Activated B cell treated with CpG ODN at 0.5 μM for 24 hours (primary cell): ENCODE measurements at regions not wholly inside any gene's neighbourhood (a gene's known extent, or its start where the extent isn't known, plus 50 kb on each side); places are given as distances from the start of the nearest gene placed in this dataset.

Experiments used
- ATAC-seq: fragments of 200-7000 bp; cut with Tn5 transposase; one replicate; pipeline ENCODE4 v1.10.0; 2021; ENCODE audit warnings: low read depth, mild to moderate bottlenecking, moderate library complexity
- CTCF ChIA-PET: fragments of 350-600 bp; sonication (Branson Sonifier 250); formaldehyde crosslinking; loops from one replicate; lab custom pipeline; 2021; ENCODE audit warnings: antibody characterized with exemption; lab: Charles Lee
- POLR2A ChIA-PET: fragments of 350-600 bp; sonication (Branson Sonifier 250); formaldehyde crosslinking; loops from one replicate; lab custom pipeline; 2021; ENCODE audit warnings: antibody characterized with exemption; lab: Charles Lee
- DNase-seq: peaks from one replicate; pipeline ENCODE4 v3.0.0; 2022
- H3K27ac Mint-ChIP-seq: one replicate; pipeline ENCODE4 v1.8.0; 2020; ENCODE audit warnings: mixed read lengths
- H3K27me3 Mint-ChIP-seq: one replicate; pipeline ENCODE4 v1.8.0; 2021; ENCODE audit warnings: mixed read lengths
- H3K36me3 Mint-ChIP-seq: one replicate; pipeline ENCODE4 v1.8.0; 2021; ENCODE audit warnings: low read depth, mixed read lengths
- H3K4me1 Mint-ChIP-seq: one replicate; pipeline ENCODE4 v1.8.0; 2021; ENCODE audit warnings: mixed read lengths
- H3K4me3 Mint-ChIP-seq: one replicate; pipeline ENCODE4 v1.8.0; 2020; ENCODE audit warnings: mild to moderate bottlenecking, mixed read lengths
- H3K9me3 Mint-ChIP-seq: one replicate; pipeline ENCODE4 v1.8.0; 2020; ENCODE audit warnings: mixed read lengths
- intact Hi-C: fragments of 100-400 bp; cut with micrococcal nuclease; formaldehyde crosslinking; loops from one replicate; pipeline ENCODE4 v1.15.1; 2024
- TF ChIP-seq, protein P1 (sequence below): fragments of 200-600 bp; IDR thresholded peaks from one replicate; pipeline ENCODE4 v1.8.0; 2022; ENCODE audit warnings: antibody characterized with exemption, mild to moderate bottlenecking

DNA sequence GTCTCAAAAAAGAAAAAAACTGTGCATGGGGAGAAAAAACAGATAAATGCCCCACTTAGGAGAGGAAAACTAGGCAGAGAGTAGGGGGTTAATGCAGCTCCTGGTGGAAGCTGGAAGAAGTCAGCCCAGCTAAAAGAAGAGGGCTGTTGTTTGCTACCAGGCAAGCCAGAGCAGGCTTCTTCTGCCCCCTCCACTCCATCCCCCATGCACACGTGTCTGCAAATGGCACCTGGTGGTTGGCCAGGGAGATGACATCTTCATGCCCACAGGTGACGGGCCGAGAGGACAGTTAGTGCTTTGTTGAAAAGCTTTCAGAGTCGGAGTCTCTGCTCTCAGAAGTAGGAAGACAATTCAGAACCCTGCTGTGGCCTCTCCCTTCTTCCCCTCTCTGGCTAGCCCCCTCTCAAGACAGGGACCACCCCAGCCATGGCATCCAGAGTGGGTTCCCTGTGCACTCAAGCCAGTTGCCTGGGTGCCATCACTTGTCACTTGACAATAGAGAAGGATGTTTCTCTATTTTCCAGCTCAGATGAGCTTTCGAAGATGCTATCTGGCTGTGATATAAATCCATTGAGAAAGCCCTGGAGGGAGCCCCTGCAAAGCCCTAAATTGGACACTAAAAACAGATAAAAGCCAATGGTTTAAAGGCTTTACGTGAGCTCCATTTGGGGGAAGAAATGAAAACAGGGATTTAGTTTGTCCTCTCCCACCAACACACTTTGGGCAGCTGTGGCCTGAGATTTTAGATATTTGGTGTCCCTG, 142.0 kb downstream of the TRIM29 start:
- CTCF ChIA-PET, result no interaction called here
- no peak for DNase-seq
- Mint-ChIP-seq H3K9me3 (peaks cover 6% of the 10 kb centered on the region), H3K27me3 (peaks cover 20% of the 10 kb centered on the region), H3K36me3 (no peaks in the 10 kb centered on the region), H3K27ac (no peak overlapping the region), H3K4me1 (no peaks in the 10 kb centered on the region), H3K4me3 (no peak overlapping the region)
- TF ChIP-seq, protein P1, sequence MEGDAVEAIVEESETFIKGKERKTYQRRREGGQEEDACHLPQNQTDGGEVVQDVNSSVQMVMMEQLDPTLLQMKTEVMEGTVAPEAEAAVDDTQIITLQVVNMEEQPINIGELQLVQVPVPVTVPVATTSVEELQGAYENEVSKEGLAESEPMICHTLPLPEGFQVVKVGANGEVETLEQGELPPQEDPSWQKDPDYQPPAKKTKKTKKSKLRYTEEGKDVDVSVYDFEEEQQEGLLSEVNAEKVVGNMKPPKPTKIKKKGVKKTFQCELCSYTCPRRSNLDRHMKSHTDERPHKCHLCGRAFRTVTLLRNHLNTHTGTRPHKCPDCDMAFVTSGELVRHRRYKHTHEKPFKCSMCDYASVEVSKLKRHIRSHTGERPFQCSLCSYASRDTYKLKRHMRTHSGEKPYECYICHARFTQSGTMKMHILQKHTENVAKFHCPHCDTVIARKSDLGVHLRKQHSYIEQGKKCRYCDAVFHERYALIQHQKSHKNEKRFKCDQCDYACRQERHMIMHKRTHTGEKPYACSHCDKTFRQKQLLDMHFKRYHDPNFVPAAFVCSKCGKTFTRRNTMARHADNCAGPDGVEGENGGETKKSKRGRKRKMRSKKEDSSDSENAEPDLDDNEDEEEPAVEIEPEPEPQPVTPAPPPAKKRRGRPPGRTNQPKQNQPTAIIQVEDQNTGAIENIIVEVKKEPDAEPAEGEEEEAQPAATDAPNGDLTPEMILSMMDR, result no peak
- intact Hi-C loops, result no loop called here
- ATAC-seq, result no peak
- POLR2A ChIA-PET, result no interaction called here

DNA sequence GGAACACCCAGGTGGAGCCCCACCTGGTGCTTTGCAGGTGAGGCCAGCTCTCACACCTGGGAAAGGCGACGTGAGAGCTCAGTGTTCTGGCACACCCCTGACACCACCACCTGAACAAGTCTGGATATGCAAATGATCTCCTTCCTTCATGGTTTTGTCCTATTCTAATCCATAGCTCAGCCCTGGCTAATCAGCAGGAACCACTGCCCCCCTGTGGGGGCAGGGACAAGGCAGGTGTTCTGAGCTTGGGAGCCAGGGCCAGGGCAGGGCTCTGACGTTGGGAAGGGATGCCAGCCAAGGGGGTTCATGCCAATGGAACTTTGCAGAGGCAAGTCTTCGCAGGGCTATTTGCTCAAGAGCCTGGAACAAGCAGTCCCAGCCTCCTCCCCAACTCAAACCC, 144.2 kb downstream of the TRIM29 start:
- H3K4me3 Mint-ChIP-seq, result no peak overlapping the region
- TF ChIP-seq, protein P1, result no peak
- H3K27me3 Mint-ChIP-seq, result peaks cover 13% of the 10 kb centered on the region
- no peaks in the 10 kb centered on the region for H3K9me3 Mint-ChIP-seq
- ChIA-PET CTCF (no interaction called here), POLR2A (no interaction called here)
- ATAC-seq, result no peak
- no peaks in the 10 kb centered on the region for H3K4me1 Mint-ChIP-seq
- H3K27ac Mint-ChIP-seq, result no peak overlapping the region
- no peaks in the 10 kb centered on the region for H3K36me3 Mint-ChIP-seq
- DNase-seq, result no peak
- intact Hi-C loops, result no loop called here

DNA sequence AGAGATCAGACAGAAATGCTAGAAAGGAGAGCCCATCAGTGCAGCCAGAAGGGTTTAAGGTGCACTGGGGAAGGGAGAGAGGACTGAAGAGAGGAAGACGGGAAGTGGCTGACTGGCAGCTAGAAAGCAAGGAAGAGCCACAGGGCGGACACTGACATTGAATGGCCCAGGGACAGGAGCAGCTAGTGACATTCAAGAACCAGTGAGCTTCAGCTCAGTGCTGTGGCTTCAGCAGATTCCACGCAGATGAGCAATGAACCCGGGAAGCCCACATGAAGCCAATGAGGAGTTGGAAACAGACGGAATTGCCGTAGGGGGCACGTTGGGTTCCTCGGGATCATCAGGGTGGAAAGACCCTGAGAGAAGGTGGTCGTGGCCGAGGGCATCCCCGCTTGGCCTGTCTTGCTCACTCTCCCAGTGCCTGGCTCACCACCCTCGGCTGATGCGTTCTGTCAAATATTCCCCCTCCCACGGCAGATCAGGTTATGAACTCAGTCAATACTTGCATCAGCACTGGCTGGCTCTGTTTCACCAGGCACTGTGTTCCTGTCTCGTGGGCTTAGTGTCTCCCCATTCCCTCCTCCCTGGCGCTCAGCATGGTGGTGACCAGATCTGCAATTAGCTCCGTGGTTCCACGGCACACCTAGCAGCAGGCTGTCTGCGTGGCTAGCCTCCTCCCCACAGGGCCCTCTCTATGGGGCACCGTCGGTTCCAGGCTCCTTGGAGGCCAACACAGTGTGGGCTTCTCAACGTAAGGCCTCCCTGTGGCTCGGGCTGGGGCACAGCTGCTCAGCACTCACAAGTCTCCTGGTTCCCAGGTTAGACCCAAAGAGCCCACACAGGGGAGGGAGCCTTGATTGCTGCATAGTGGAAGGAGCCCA, 145.5 kb downstream of the TRIM29 start:
- no peak overlapping the region for H3K4me3 Mint-ChIP-seq
- TF ChIP-seq, protein P1, result no peak
- H3K27ac Mint-ChIP-seq, result no peak overlapping the region
- POLR2A ChIA-PET, result no interaction called here
- no peaks in the 10 kb centered on the region for H3K36me3 Mint-ChIP-seq
- intact Hi-C loops, result no loop called here
- DNase-seq, result no peak
- H3K27me3 Mint-ChIP-seq, result peaks cover 18% of the 10 kb centered on the region
- H3K9me3 Mint-ChIP-seq, result no peaks in the 10 kb centered on the region
- CTCF ChIA-PET, result no interaction called here
- H3K4me1 Mint-ChIP-seq, result no peaks in the 10 kb centered on the region
- no peak for ATAC-seq

DNA sequence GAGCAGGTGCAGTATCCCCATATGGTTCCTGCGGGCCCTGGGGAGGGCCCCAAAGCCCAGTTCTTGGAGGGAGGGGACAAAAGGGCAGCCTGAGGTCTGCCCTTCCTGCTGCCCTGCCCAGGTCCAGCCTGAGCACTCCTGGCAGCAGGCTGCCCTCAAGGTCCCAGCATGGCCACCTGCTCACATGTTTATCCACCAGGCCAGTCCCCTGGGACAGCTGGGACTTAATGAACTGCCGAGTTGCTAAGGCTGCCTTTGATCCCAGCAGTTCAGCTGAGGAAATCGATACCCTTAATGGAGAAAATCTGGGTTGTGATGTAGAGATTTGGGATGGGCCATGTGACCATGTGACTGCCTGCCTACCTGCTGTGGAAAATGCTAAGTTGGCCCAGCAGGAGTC, 146.2 kb downstream of the TRIM29 start:
- ATAC-seq (no peak), DNase-seq (no peak)
- H3K27me3 Mint-ChIP-seq, result peaks cover 18% of the 10 kb centered on the region
- TF ChIP-seq, protein P1, result no peak
- H3K36me3 Mint-ChIP-seq, result no peaks in the 10 kb centered on the region
- POLR2A ChIA-PET, result no interaction called here
- H3K4me3 Mint-ChIP-seq, result no peak overlapping the region
- no peak overlapping the region for H3K27ac Mint-ChIP-seq
- H3K4me1 Mint-ChIP-seq, result no peaks in the 10 kb centered on the region
- intact Hi-C loops, result no loop called here
- no peaks in the 10 kb centered on the region for H3K9me3 Mint-ChIP-seq
- CTCF ChIA-PET, result no interaction called here

DNA sequence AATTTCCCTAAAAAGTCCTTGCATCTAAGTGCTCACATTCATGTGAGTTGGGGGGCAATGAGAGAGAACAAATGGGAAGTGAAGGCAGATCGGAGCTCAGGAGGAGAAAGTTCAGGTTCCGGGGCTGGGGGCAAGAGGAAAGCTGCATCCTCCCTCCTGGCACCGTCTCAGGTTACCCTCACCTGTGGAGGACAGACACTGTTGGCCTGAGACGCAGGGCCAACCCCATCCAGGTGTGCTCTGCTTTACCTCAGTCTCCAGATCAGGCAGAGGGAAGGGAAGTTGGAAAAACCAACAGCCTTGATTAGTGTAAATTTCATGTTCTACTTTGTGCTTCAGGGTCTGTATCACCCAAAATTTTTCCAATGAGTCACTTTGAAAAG, 146.9 kb downstream of the TRIM29 start:
- H3K9me3 Mint-ChIP-seq, result no peaks in the 10 kb centered on the region
- no peak overlapping the region for H3K27ac Mint-ChIP-seq
- ATAC-seq (no peak), DNase-seq (no peak)
- intact Hi-C loops, result no loop called here
- H3K4me1 Mint-ChIP-seq, result no peaks in the 10 kb centered on the region
- H3K27me3 Mint-ChIP-seq, result peaks cover 18% of the 10 kb centered on the region
- TF ChIP-seq, protein P1, result no peak
- ChIA-PET CTCF (no interaction called here), POLR2A (no interaction called here)
- H3K36me3 Mint-ChIP-seq, result no peaks in the 10 kb centered on the region
- no peak overlapping the region for H3K4me3 Mint-ChIP-seq
